ENCODE measurements at regions not wholly inside any gene's neighbourhood (a gene's known extent, or its start where the extent isn't known, plus 50 kb on each side); places are given as distances from the start of the nearest gene placed in this dataset.

DNA sequence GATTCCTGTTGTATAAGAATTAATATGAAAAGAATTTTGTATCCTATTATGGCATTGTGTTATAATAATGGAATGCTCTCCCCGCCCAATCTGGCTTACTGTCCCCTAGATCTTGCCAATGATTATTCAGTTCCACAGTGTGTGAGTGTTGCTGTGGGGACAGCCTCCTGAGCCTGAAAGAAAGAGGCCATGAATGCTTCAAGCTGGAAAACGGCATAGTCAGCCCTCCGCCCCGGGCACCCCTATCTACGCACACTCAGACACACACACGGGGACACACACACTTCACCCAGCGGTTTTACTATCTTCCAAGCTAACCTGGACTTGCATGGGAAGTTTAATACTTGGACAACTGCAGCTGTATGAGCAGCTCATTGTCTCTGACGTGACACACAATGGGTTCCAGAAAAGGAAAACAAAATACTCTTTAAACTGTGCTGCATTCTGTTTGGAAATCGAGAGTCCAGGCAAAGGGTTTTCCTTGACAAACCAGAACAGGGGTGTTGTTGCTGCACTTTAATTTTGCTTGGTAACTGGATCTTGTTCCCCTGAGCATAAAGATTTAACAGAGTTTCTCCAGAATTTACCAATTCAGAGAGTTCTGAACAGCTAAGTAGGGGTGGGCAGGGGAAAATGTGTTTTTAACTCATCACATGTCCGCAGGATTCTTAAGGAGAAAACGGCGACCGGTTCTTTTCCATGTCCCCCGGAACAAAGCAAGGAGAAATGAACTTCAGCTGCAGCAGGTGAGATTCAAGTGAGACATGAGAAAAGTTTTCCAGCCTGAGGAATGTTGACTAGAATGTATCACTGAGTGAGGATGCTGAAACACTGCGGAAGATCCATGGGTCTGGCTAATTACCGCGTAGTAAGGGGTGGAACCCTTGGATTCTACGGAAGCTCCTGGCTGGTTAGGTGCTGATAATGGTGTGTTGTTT, 472.9 kb downstream of the FOXO1 start:
- Histone ChIP-seq H3K27ac (peak overlapping the region in 7 of 8 donors; percentile 35 to 68 (median 58)), H3K4me3 (no peak overlapping the region), H3K36me3 (no peaks in the 10 kb centered on the region), H3K4me1 (peaks cover 15 to 35% (median 27%) of the 10 kb centered on the region in 6 donors), H3K9me3 (no peaks in the 10 kb centered on the region), H3K27me3 (replicated peaks in 1 of 7) (no peaks in the 10 kb centered on the region)
- 81 to 93% (median 85%) methylated on average over 18 of the region's 18 CpGs for WGBS, 5 donors
- intact Hi-C loops (cut with DNase I; ENCODE audit: low total_unique reads) = no loop called here
- DNase-seq = no peak
- TF ChIP-seq, protein P1, sequence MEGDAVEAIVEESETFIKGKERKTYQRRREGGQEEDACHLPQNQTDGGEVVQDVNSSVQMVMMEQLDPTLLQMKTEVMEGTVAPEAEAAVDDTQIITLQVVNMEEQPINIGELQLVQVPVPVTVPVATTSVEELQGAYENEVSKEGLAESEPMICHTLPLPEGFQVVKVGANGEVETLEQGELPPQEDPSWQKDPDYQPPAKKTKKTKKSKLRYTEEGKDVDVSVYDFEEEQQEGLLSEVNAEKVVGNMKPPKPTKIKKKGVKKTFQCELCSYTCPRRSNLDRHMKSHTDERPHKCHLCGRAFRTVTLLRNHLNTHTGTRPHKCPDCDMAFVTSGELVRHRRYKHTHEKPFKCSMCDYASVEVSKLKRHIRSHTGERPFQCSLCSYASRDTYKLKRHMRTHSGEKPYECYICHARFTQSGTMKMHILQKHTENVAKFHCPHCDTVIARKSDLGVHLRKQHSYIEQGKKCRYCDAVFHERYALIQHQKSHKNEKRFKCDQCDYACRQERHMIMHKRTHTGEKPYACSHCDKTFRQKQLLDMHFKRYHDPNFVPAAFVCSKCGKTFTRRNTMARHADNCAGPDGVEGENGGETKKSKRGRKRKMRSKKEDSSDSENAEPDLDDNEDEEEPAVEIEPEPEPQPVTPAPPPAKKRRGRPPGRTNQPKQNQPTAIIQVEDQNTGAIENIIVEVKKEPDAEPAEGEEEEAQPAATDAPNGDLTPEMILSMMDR (IDR thresholded peaks at IDR 0.05 in 8 of 11, conservative IDR thresholded peaks at IDR 0.05 in 3 of 11) = no peak
- TF ChIP-seq POLR2A (IDR thresholded peaks at IDR 0.05) = no peak
- TF ChIP-seq POLR2AphosphoS5 (IDR thresholded peaks at IDR 0.05) = no peak

DNA sequence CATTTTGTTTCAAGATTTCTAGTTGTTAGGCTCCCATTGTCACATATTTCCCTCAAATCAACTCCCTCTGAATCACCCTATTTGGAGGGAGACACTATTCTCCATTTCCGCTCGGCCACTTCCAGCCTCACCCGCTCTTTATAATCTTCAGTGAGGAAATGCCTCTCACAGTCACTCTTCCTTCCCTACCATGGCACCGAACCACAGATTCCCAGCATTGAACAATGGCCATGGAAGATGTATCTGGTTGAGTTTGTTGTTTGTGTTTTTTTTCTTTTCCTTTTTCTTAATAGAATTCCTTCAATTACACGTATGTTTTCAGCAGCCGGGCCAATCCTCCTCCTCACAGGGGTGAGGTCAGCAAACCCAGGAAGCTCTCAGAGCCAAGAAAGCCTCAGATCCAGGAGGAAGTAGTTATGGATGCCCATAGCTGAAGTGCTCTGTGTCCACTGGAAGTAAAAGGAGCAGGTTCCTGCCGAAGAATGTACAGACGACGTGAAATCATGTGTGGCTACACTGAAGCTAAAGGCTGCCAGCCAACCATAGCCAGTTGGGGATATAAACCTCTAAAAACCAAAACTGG, 472.1 kb downstream of the FOXO1 start:
- H3K27ac ChIP-seq = peak overlapping the region in 7 of 8 donors; percentile 36 to 68 (median 58)

DNA sequence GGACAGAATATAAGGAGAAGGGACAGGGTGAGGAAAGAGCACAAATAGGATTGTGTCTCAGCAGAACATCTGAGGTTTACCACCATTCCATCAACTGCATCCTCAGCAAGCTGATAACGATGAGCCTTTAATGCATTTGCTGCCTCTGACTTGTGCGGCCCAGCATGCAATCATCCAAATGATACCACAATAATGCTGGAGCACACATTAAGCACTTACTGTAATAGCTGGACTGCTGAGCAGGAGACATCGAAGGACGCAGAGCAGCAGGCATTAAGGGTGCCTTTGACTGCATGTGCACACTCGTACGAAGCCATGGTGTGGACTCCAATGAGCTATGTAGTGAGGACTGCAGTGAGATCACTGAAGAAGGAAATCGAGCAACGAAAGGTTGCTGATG, 469.4 kb downstream of the FOXO1 start:
- no peaks in the 10 kb centered on the region for H3K27me3 ChIP-seq (replicated peaks in 1 of 7)
- H3K4me1 ChIP-seq = peaks cover 0 to 9% (median 2%) of the 10 kb centered on the region in 6 donors
- DNase-seq = no peak
- no peak for TF ChIP-seq POLR2A (IDR thresholded peaks at IDR 0.05)
- TF ChIP-seq, protein P1 (IDR thresholded peaks at IDR 0.05 in 8 of 11, conservative IDR thresholded peaks at IDR 0.05 in 3 of 11) = no peak
- no peak for TF ChIP-seq POLR2AphosphoS5 (IDR thresholded peaks at IDR 0.05)
- H3K36me3 ChIP-seq = no peaks in the 10 kb centered on the region
- H3K4me3 ChIP-seq = no peak overlapping the region
- intact Hi-C loops (cut with DNase I; ENCODE audit: low total_unique reads) = no loop called here
- no peak overlapping the region for H3K27ac ChIP-seq
- 95 to 97% (median 96%) methylated on average over 8 of the region's 8 CpGs for WGBS, 5 donors
- H3K9me3 ChIP-seq = no peaks in the 10 kb centered on the region

More for the DNA sequence above, 472.1 kb downstream of the FOXO1 start:
- no peak for DNase-seq
- intact Hi-C loops (cut with DNase I; ENCODE audit: low total_unique reads) = no loop called here
- Histone ChIP-seq H3K4me1 (peaks cover 15 to 32% (median 24%) of the 10 kb centered on the region in 6 donors), H3K36me3 (no peaks in the 10 kb centered on the region), H3K27me3 (replicated peaks in 1 of 7) (no peaks in the 10 kb centered on the region), H3K9me3 (no peaks in the 10 kb centered on the region), H3K4me3 (no peak overlapping the region)
- TF ChIP-seq POLR2A (IDR thresholded peaks at IDR 0.05) = no peak
- TF ChIP-seq POLR2AphosphoS5 (IDR thresholded peaks at IDR 0.05) = peak in 1 of 3 donors; percentile 52
- TF ChIP-seq, protein P1 (IDR thresholded peaks at IDR 0.05 in 8 of 11, conservative IDR thresholded peaks at IDR 0.05 in 3 of 11) = no peak
- 52 to 72% (median 60%) methylated on average over 8 to 9 of the region's 9 CpGs for WGBS, 5 donors
